Activated T-cell treated with anti-CD3 and anti-CD28 coated beads, Interleukin-2, amount 50 U/mL, for 72 hours (primary cell): ENCODE measurements at regions not wholly inside any gene's neighbourhood (a gene's known extent, or its start where the extent isn't known, plus 50 kb on each side); places are given as distances from the start of the nearest gene placed in this dataset.

Experiments
- ATAC-seq, 2 donors: fragments of 150-1000 bp; cut with Tn5 transposase; replicated peaks in 1 of 2; 2 replicates each; pipeline ENCODE4 v1.10.0; 2021; ENCODE audit warnings: moderate library complexity in 2 of 2, mild to moderate bottlenecking in 1 of 2
- DNase-seq, 2 donors: peaks; one replicate each; pipeline ENCODE4 v3.0.0; 2021 to 2022; ENCODE audit warnings: mixed read lengths in 1 of 2
- H3K27ac Mint-ChIP-seq: one replicate; pipeline ENCODE4 v1.8.0; 2022; ENCODE audit warnings: mild to moderate bottlenecking, moderate library complexity, mixed read lengths
- H3K27me3 Mint-ChIP-seq: one replicate; pipeline ENCODE4 v1.8.0; 2022; ENCODE audit warnings: low read depth, mixed read lengths
- H3K36me3 Mint-ChIP-seq, 2 donors: one replicate each; pipeline ENCODE4 v1.8.0; 2022; ENCODE audit warnings: mixed read lengths in 2 of 2, mild to moderate bottlenecking in 1 of 2; ENCODE audit not compliant: insufficient read depth in 2 of 2
- H3K4me1 Mint-ChIP-seq: one replicate; pipeline ENCODE4 v1.8.0; 2022; ENCODE audit warnings: low read depth, mixed read lengths
- H3K4me3 Mint-ChIP-seq, 2 donors: one replicate each; pipeline ENCODE4 v1.8.0; 2022; ENCODE audit warnings: mild to moderate bottlenecking in 2 of 2, mixed read lengths in 2 of 2, moderate library complexity in 2 of 2
- H3K9me3 Mint-ChIP-seq, 2 donors: one replicate each; pipeline ENCODE4 v1.8.0; 2022; ENCODE audit warnings: mixed read lengths in 2 of 2

DNA sequence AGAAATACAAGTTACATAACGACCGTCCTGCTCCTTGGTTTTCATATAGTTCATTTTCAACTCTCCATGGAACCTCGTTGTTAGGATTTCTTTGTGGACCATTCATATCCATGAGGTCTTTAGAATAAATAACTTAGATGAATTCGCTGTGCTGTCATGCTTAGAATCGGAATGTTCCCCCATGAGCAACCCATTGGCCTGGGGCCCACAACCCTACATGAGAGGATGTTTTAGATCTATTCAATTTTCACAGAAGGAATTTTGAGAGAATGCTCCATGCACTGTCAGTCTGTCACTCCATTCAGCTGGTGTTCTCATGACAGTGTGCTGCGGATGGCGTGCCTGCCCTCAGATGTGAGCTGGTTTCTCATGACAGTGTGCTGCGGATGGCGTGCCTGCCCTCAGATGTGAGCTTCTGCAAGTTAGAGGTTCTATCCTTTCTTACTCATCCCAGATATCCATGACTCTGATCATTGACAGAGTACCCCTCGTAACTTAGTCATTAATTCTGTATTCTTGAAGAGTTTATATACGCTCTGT is 1193.1 kb downstream of the EFNB2 start:
- ATAC-seq (no peak), DNase-seq (no peak)
- H3K27me3 Mint-ChIP-seq, result peaks cover 5% of the 10 kb centered on the region
- H3K4me3 Mint-ChIP-seq, result no peak overlapping the region
- no peaks in the 10 kb centered on the region for H3K9me3 Mint-ChIP-seq
- no peaks in the 10 kb centered on the region for H3K36me3 Mint-ChIP-seq
- H3K4me1 Mint-ChIP-seq, result peaks cover 13% of the 10 kb centered on the region
- H3K27ac Mint-ChIP-seq, result no peak overlapping the region

DNA sequence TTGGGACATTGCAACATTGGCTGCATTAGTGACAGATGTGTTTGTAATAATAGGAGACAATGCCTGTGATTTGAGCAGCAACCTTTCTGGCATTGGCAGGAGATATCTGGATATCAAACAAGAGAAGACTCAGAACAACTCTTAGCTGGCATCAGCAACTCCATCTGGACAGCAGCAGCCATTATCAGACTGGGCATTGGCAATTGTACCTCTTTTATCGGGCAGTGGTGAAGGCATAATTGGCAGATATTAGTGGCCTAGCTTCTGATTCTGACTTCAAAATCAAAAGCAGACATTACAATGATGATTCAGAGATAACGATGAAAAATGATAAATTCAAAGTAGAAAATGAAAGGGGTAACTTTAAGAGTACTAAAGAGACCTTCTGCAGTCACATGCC is 1193.7 kb downstream of the EFNB2 start:
- DNase-seq (no peak), ATAC-seq (no peak)
- no peak overlapping the region for H3K4me3 Mint-ChIP-seq
- H3K27me3 Mint-ChIP-seq, result peaks cover 5% of the 10 kb centered on the region
- no peaks in the 10 kb centered on the region for H3K9me3 Mint-ChIP-seq
- H3K4me1 Mint-ChIP-seq, result peaks cover 13% of the 10 kb centered on the region
- no peak overlapping the region for H3K27ac Mint-ChIP-seq
- no peaks in the 10 kb centered on the region for H3K36me3 Mint-ChIP-seq

DNA sequence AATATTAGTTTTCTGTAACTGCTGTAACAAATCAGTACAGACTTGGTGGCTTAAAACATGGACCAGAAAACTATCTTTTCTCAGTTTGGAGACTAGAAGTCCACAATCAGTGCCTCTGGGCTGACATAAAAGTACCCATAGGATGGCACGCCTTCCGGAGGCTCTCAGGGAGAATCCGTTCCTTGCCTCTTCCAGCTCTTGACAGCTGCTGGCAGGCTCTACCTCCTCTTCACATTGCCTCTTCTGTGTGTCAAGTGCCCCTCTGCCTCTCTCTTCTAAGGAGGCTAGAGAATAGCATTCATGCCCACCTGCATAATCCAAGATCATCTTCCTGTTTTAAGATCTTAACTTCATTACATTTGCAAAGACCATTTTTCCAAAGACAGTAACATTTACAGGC is 1194.2 kb downstream of the EFNB2 start:
- H3K27ac Mint-ChIP-seq, result no peak overlapping the region
- DNase-seq (no peak), ATAC-seq (no peak)
- peaks cover 7% of the 10 kb centered on the region for H3K27me3 Mint-ChIP-seq
- no peak overlapping the region for H3K4me3 Mint-ChIP-seq
- no peaks in the 10 kb centered on the region for H3K9me3 Mint-ChIP-seq
- H3K36me3 Mint-ChIP-seq, result no peaks in the 10 kb centered on the region
- peaks cover 13% of the 10 kb centered on the region for H3K4me1 Mint-ChIP-seq

DNA sequence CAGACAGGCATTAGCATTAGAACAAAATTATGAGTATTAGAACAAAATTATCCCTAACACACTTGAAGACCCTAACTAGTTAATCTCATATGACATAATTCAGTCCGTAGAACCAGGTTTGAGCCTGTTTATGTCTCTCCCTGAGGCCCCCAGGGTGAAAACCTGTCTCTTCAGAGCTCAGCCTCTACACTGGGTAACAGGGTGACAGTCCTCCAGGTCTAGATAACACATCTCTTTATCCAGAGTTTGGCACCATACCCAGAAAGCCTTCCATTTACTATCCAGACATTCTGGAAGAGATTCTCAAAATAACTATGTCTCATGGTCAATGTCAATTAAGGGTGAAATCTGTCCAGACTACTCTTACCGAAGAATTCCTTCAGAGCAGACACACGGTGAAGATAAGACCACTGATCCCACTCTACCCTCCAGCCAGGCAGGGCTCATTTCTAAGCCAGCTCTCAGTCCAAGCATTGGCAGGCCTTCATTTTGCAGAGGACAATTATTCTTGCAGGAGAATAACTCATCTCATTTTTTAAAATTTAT is 1195.3 kb downstream of the EFNB2 start:
- Mint-ChIP-seq H3K4me3 (no peak overlapping the region), H3K27ac (no peak overlapping the region), H3K9me3 (no peaks in the 10 kb centered on the region), H3K4me1 (peaks cover 13% of the 10 kb centered on the region), H3K36me3 (no peaks in the 10 kb centered on the region), H3K27me3 (peaks cover 17% of the 10 kb centered on the region)
- DNase-seq (no peak), ATAC-seq (no peak)

DNA sequence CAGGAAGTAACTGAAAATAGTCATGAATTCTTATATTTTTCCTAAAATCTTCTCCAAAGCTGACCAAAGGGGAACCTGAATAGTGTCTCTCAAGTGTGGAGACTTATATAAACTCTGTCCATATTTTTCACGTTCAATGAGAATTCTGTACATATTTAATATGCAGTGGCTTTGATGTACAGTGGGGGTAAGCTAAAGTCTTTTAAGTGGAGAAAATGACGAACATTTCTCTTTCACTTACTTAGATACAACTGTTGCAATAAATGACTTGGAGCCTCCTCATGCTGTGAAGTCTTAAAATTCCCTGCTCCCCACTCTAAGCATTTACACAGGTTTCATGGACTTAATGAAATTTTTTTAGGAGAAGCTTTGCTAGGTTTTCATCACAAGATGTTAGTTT is 1196.7 kb downstream of the EFNB2 start:
- ATAC-seq, result no peak
- Mint-ChIP-seq H3K4me3 (peak overlapping the region; percentile 7 to 18), H3K27me3 (peaks cover 17% of the 10 kb centered on the region), H3K27ac (no peak overlapping the region), H3K36me3 (no peaks in the 10 kb centered on the region), H3K9me3 (peaks cover 0 to 2% of the 10 kb centered on the region in 2 donors), H3K4me1 (peaks cover 13% of the 10 kb centered on the region)
- DNase-seq, result no peak

DNA sequence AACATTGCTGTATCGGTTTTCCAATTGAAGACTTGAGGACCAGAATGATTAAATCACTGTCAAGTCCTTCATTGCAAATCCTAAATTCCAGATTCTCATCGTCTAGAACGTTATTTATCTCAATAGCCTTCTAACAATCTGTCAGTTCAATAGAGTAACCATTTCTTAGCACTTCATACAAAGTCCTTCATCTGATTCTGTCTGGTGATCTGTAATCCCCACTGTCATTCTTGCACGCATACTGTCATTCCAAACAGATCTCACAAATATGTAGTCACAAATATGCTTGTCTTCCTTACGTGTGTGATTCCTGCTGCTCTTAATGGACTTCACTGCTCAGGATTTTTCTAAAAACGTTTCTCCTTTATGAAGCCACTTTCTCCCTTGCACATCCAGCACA is 1197.5 kb downstream of the EFNB2 start:
- Mint-ChIP-seq H3K36me3 (no peaks in the 10 kb centered on the region), H3K4me1 (peaks cover 13% of the 10 kb centered on the region), H3K4me3 (peak overlapping the region in 1 of 2 donors; percentile 7), H3K9me3 (peaks cover 0 to 2% of the 10 kb centered on the region in 2 donors), H3K27me3 (peaks cover 17% of the 10 kb centered on the region), H3K27ac (no peak overlapping the region)
- ATAC-seq (no peak), DNase-seq (no peak)

DNA sequence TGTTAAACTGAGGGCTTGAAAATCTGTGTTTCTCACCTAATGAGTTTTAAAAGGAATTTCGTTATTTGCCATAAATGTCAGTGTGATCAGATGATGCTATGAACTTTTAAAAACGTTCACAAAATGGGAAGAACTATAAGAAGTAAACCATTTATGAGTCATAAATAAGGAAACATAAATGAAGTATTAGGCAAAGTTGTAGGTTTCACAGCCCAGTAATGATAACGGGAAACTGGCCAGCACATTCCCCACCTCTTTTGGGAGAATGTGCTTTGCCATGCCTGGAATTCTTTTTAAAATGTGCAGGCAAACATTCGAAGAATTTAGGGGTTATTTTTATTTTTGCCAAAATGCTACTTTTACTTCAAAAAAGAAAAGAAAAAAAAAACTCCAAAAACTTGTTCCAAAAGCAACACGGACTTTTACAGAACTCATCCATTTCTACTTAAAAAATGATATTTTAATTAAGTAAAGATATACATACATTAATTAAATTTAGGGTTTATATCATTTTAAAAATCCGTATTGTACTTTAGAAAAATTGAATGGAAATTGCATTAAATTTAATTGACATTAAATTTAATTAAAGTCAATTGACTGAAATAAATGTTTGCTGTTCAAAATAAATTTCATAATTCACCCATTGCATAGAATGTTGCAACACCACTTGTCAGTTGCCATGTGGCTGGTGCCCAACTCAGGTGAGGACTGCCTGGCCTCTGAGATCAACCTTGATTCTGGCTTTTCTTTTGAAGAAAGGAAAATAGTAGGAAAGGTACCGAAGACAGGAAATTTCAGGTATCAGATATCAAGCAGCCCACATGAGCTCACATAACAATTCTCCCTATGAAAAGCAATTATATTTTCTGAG is 1198.5 kb downstream of the EFNB2 start:
- no peak for ATAC-seq
- no peak overlapping the region for H3K4me3 Mint-ChIP-seq
- peaks cover 0 to 2% of the 10 kb centered on the region in 2 donors for H3K9me3 Mint-ChIP-seq

DNA sequence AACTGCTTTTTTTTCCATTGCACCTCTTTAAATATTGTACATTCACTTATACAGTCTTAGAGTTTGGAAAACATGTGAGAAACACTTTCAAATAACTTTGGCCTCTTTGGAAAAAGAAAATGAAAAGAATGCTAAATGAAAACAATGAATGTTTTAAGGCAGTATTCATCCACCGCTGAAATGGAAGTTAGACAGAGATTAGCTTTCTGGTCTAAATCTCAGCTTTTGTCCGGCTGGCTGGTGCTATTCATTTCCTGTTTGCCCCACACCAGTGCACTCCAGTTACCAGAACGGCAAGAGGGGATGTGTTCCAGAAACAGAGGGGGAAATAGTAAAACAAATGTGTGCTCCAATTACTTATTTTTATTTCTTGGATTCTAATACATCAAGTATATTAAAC is 1201.3 kb downstream of the EFNB2 start:
- Mint-ChIP-seq H3K27me3 (peaks cover 17% of the 10 kb centered on the region), H3K4me3 (no peak overlapping the region), H3K36me3 (peaks cover 0 to 2% of the 10 kb centered on the region in 2 donors), H3K27ac (no peak overlapping the region), H3K4me1 (peaks cover 17% of the 10 kb centered on the region), H3K9me3 (peaks cover 5% of the 10 kb centered on the region in 2 donors)
- ATAC-seq, result no peak
- no peak for DNase-seq

More for the DNA sequence above, 1198.5 kb downstream of the EFNB2 start:
- Mint-ChIP-seq H3K36me3 (no peaks in the 10 kb centered on the region), H3K27me3 (peaks cover 17% of the 10 kb centered on the region), H3K4me1 (peaks cover 13% of the 10 kb centered on the region), H3K27ac (no peak overlapping the region)
- no peak for DNase-seq

DNA sequence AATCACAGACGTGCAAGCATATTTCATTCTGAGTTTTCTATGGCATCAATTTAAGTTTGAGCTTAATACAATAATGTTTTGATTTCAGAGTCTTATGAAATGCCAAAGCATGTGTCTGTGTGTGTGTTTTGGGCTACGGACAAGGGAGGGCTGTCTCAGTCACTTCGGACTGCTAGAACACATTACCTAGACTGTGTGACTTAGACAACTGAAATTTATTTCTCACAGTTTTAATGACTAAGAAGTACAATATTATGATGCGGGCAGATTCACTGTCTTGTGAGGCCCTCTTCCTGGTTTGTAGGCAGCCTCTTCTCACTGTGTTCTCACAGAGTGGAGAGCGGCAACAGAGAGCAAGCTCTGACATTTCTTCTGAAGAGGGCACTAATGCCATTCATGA is 1202.0 kb downstream of the EFNB2 start:
- H3K36me3 Mint-ChIP-seq, result peaks cover 0 to 2% of the 10 kb centered on the region in 2 donors
- peaks cover 16% of the 10 kb centered on the region for H3K27me3 Mint-ChIP-seq
- H3K4me1 Mint-ChIP-seq, result peaks cover 15% of the 10 kb centered on the region
- H3K9me3 Mint-ChIP-seq, result peaks cover 5 to 8% of the 10 kb centered on the region in 2 donors
- no peak overlapping the region for H3K27ac Mint-ChIP-seq
- no peak overlapping the region for H3K4me3 Mint-ChIP-seq
- ATAC-seq (no peak), DNase-seq (no peak)

DNA sequence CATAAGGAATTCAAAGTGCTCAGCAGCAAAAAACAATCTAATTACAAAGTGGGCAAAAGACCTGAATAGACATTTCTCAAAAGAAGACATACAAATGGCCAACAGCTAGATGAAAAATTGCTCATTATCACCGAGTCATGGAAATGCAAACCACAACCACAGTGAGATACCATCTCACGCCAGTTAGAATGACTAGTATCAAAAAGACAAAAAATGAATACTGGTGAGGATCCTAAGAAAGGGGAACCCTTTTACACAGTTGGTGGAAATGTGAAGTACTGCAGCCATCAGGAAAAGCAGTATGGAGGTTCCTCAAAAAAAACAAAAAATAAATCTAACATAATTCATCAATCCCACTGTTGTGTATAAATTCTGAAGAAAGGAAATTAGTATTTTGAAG is 1206.1 kb downstream of the EFNB2 start:
- peaks cover 0 to 2% of the 10 kb centered on the region in 2 donors for H3K36me3 Mint-ChIP-seq
- no peaks in the 10 kb centered on the region for H3K27me3 Mint-ChIP-seq
- peaks cover 5 to 8% of the 10 kb centered on the region in 2 donors for H3K9me3 Mint-ChIP-seq
- no peak for DNase-seq
- no peak overlapping the region for H3K4me3 Mint-ChIP-seq
- H3K4me1 Mint-ChIP-seq, result peaks cover 10% of the 10 kb centered on the region
- no peak overlapping the region for H3K27ac Mint-ChIP-seq
- no peak for ATAC-seq

DNA sequence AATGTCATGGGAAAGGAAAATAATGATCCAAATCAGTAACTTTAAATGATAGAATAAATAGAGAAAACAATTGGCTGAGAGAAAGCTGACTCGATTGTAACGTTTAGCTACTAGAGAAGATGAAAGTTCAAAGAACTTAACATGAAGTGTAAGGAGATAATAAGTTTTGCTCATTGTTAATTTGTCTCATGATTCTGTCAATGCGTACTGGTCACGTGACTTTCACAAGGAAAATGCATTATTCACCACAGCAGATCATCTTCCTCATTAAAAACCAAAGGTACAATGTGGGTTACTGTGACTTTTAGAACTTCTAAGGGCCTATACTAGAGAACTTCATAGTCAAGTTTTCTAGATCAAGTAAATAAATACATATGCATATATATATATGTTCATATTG is 1207.2 kb downstream of the EFNB2 start:
- H3K9me3 Mint-ChIP-seq, result peaks cover 2 to 8% of the 10 kb centered on the region in 2 donors
- H3K36me3 Mint-ChIP-seq, result peaks cover 0 to 2% of the 10 kb centered on the region in 2 donors
- ATAC-seq, result no peak
- H3K4me3 Mint-ChIP-seq, result no peak overlapping the region
- H3K27me3 Mint-ChIP-seq, result no peaks in the 10 kb centered on the region
- peaks cover 10% of the 10 kb centered on the region for H3K4me1 Mint-ChIP-seq
- DNase-seq, result no peak
- no peak overlapping the region for H3K27ac Mint-ChIP-seq

DNA sequence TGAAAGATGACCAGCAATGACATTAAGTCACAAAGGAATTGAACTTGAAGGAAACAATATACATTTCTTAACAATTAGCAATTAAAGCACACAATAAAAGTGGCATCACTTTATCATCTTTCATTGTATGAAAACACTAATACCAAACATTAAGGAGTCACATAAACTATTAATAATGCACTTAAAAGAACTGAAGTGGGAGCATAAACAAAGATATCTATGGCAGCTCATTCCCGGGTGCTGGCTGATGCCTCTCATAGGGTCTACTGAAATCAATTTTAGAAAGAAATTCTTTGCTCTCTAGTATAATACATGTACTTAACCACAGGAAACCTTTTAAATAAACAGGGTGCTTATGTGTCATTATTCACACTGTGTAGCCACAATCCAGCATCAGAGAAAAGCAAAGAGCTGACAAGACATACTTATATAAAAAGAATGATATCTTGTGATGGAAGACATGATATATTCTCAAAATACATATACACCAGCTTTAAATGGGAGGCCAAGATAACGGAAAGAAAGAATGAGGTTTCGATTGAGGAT is 1207.8 kb downstream of the EFNB2 start:
- no peak for DNase-seq
- Mint-ChIP-seq H3K27ac (no peak overlapping the region), H3K27me3 (no peaks in the 10 kb centered on the region), H3K4me3 (no peak overlapping the region), H3K36me3 (peaks cover 0 to 2% of the 10 kb centered on the region in 2 donors), H3K4me1 (peaks cover 10% of the 10 kb centered on the region), H3K9me3 (peaks cover 2 to 8% of the 10 kb centered on the region in 2 donors)
- no peak for ATAC-seq

DNA sequence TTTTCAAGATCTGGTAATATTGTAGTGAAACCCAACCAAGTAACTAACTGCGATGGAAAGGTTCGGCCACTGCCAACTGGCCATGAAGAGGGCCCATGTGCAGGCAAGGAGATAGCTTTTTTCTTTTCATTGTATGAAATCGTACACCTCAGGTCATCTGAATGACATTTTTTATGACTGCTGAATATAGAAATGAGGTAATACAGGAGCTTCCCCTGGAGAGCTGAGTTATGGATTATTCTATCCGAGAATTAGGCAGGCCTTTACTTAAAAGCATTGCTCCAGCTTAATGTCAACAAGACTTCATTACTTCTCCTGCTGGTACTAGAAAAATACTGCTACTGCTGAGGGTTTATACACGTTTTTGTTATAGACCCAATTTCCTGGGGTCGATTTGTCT is 1215.6 kb downstream of the EFNB2 start:
- no peaks in the 10 kb centered on the region for H3K36me3 Mint-ChIP-seq
- peaks cover 0 to 1% of the 10 kb centered on the region in 2 donors for H3K9me3 Mint-ChIP-seq
- H3K27me3 Mint-ChIP-seq, result no peaks in the 10 kb centered on the region
- no peak for DNase-seq
- no peak for ATAC-seq
- no peak overlapping the region for H3K27ac Mint-ChIP-seq
- H3K4me1 Mint-ChIP-seq, result no peaks in the 10 kb centered on the region
- no peak overlapping the region for H3K4me3 Mint-ChIP-seq
